C4-2B (cell line): ENCODE measurements at regions not wholly inside any gene's neighbourhood (a gene's known extent, or its start where the extent isn't known, plus 50 kb on each side); places are given as distances from the start of the nearest gene placed in this dataset.

Experiments
- ZFX ChIP-seq: fragments of 450-650 bp; IDR thresholded peaks from 2 replicates; pipeline ENCODE4 v1.6.1; 2017
- TF ChIP-seq, protein P1 (sequence below): fragments of 450-650 bp; conservative IDR thresholded peaks from 2 replicates; pipeline ENCODE4 v1.5.1; 2017; ENCODE audit warnings: mild to moderate bottlenecking

DNA sequence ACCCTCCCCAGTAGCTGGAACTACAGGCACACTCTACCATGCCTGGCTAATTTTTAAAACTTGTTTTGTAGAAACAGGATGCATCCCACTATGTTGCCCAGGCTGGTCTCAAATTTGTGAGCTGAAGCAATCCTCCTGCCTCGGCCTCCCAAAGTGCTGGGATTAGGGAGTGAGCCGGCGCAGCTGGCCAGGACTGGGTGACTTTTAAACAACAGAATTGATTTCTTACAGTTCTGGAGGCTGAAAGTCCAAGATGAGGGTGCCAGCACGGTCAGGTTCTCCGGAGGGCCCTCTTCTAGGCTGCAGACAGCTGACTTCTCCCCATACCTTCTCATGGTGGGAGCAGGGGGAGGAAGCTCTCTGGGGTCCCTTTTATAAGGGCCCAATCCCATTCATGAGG is 75.2 kb upstream of the CHST15 start:
- TF ChIP-seq, protein P1, sequence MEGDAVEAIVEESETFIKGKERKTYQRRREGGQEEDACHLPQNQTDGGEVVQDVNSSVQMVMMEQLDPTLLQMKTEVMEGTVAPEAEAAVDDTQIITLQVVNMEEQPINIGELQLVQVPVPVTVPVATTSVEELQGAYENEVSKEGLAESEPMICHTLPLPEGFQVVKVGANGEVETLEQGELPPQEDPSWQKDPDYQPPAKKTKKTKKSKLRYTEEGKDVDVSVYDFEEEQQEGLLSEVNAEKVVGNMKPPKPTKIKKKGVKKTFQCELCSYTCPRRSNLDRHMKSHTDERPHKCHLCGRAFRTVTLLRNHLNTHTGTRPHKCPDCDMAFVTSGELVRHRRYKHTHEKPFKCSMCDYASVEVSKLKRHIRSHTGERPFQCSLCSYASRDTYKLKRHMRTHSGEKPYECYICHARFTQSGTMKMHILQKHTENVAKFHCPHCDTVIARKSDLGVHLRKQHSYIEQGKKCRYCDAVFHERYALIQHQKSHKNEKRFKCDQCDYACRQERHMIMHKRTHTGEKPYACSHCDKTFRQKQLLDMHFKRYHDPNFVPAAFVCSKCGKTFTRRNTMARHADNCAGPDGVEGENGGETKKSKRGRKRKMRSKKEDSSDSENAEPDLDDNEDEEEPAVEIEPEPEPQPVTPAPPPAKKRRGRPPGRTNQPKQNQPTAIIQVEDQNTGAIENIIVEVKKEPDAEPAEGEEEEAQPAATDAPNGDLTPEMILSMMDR: no peak
- TF ChIP-seq ZFX: no peak
